H1 (cell line): ENCODE measurements at regions not wholly inside any gene's neighbourhood (a gene's known extent, or its start where the extent isn't known, plus 50 kb on each side); places are given as distances from the start of the nearest gene placed in this dataset.

Experiments used
- CTCF ChIA-PET: fragments of 300-600 bp; sonication (Branson Sonifier 250); formaldehyde crosslinking; loops from one replicate; lab custom pipeline; 2021; ENCODE audit not compliant: partially characterized antibody; lab: Charles Lee
- POLR2A ChIA-PET: fragments of 300-600 bp; sonication (Branson Sonifier 250); formaldehyde crosslinking; loops from one replicate; lab custom pipeline; 2021; ENCODE audit warnings: inconsistent platforms; ENCODE audit not compliant: partially characterized antibody; lab: Charles Lee
- DNase-seq, 2 experiments: peaks; one replicate each; pipeline versions ENCODE4 v3.0.0 to v3.0.0-alpha.2; 2010 to 2022; ENCODE audit warnings: low spot score in 2 of 2, low read depth in 1 of 2, mixed read lengths in 1 of 2
- FAIRE-seq: peaks from 2 replicates; lab custom pipeline; 2011; peaks lifted over from hg19 to GRCh38; lab: Jason Lieb, UNC
- H2AFZ ChIP-seq: 2 replicates; pipeline ENCODE4 v1.8.1; 2012; ENCODE audit warnings: low read length, inconsistent platforms
- H2AK5ac ChIP-seq: 2 replicates; pipeline ENCODE4 v1.6.1; 2013; ENCODE audit warnings: low read depth, low read length
- H2BK120ac ChIP-seq: replicated peaks from 2 replicates; pipeline ENCODE3; 2013; ENCODE audit warnings: low read depth, low read length, inconsistent platforms
- H2BK12ac ChIP-seq: 2 replicates; pipeline ENCODE4 v1.6.1; 2013; ENCODE audit warnings: low read depth, low read length
- H2BK15ac ChIP-seq: 2 replicates; pipeline ENCODE4 v1.6.1; 2013; ENCODE audit warnings: low read length
- H2BK20ac ChIP-seq: 2 replicates; pipeline ENCODE4 v1.6.1; 2013; ENCODE audit warnings: low read length
- H2BK5ac ChIP-seq: 2 replicates; pipeline ENCODE4 v1.6.1; 2013; ENCODE audit warnings: low read depth, low read length
- H3K14ac ChIP-seq: 2 replicates; pipeline ENCODE4 v1.6.1; 2013; ENCODE audit warnings: inconsistent platforms; ENCODE audit not compliant: insufficient read length
- H3K18ac ChIP-seq: 2 replicates; pipeline ENCODE4 v1.6.1; 2013; ENCODE audit warnings: low read length; ENCODE audit errors: extremely low read depth
- H3K23ac ChIP-seq: 2 replicates; pipeline ENCODE4 v1.6.1; 2013; ENCODE audit warnings: inconsistent platforms; ENCODE audit not compliant: insufficient read length
- H3K23me2 ChIP-seq: 2 replicates; pipeline ENCODE4 v1.6.1; 2013; ENCODE audit warnings: low read depth, low read length
- H3K27ac ChIP-seq: 2 replicates; pipeline ENCODE4 v1.6.1; 2011; ENCODE audit warnings: low read depth, low read length, inconsistent platforms
- H3K27me3 ChIP-seq, 4 experiments: replicated peaks in 1 of 4; 1 replicate in 1 of 4; 2 replicates in 3 of 4; pipeline versions ENCODE4 v1.6.1 to v1.8.1; 2011 to 2013; ENCODE audit warnings: low read length in 3 of 4, mild to moderate bottlenecking in 3 of 4, inconsistent platforms in 2 of 4, mixed read lengths in 2 of 4, moderate library complexity in 1 of 4; ENCODE audit not compliant: control insufficient read depth in 3 of 4, insufficient read depth in 3 of 4; ENCODE audit errors: extremely low read depth in 1 of 4
- H3K36me3 ChIP-seq, 4 experiments: 2 replicates each; pipeline versions ENCODE4 v1.6.1 to v1.8.1; 2011 to 2013; ENCODE audit warnings: mild to moderate bottlenecking in 4 of 4, low read length in 3 of 4, moderate library complexity in 2 of 4, control low read depth in 1 of 4, inconsistent platforms in 1 of 4; ENCODE audit not compliant: insufficient read depth in 4 of 4, control insufficient read depth in 2 of 4
- H3K4ac ChIP-seq: replicated peaks from 2 replicates; pipeline ENCODE3; 2013; ENCODE audit warnings: low read length, low read depth, mixed read lengths, inconsistent platforms; ENCODE audit not compliant: insufficient read length
- H3K4me1 ChIP-seq, 4 experiments: replicated peaks in 1 of 4; 1 replicate in 1 of 4; 2 replicates in 3 of 4; pipeline versions ENCODE4 v1.6.1 to v1.8.1; 2011 to 2013; ENCODE audit warnings: low read length in 3 of 4, inconsistent platforms in 2 of 4, mixed read lengths in 1 of 4; ENCODE audit not compliant: insufficient read depth in 4 of 4, control insufficient read depth in 3 of 4
- H3K4me2 ChIP-seq, 2 experiments: 2 replicates each; pipeline versions ENCODE4 v1.6.1 to v1.8.1; 2011 to 2013; ENCODE audit warnings: low read depth in 2 of 2, low read length in 2 of 2, control low read depth in 1 of 2, inconsistent platforms in 1 of 2, mild to moderate bottlenecking in 1 of 2; ENCODE audit not compliant: insufficient read depth in 1 of 2
- H3K4me3 ChIP-seq, 4 experiments: fragments of 200-600, 300-600 bp in 1 of 4; sonication (generic), shearing (Covaris generic), sonication (Bioruptor Twin) in 1 of 4; 2 replicates each; pipeline versions ENCODE4 v1.5.1 to v1.8.1; 2011 to 2016; ENCODE audit warnings: low read length in 4 of 4, low read depth in 3 of 4, control low read depth in 2 of 4, inconsistent platforms in 2 of 4, mild to moderate bottlenecking in 2 of 4, mixed read lengths in 1 of 4, moderate library complexity in 1 of 4; ENCODE audit not compliant: insufficient read depth in 2 of 4; ENCODE audit errors: extremely low read depth in 1 of 4
- H3K56ac ChIP-seq: replicated peaks from 2 replicates; pipeline ENCODE3; 2013; ENCODE audit warnings: low read depth, mild to moderate bottlenecking, mixed read lengths, low read length, inconsistent platforms; ENCODE audit not compliant: insufficient read length
- H3K79me1 ChIP-seq: 2 replicates; pipeline ENCODE4 v1.6.1; 2013; ENCODE audit warnings: low read depth, low read length, control low read depth
- H3K79me2 ChIP-seq, 2 experiments: 2 replicates each; pipeline versions ENCODE4 v1.6.1 to v1.8.1; 2012 to 2013; ENCODE audit warnings: low read length in 2 of 2, mild to moderate bottlenecking in 2 of 2, inconsistent platforms in 1 of 2; ENCODE audit not compliant: insufficient read depth in 2 of 2, control insufficient read depth in 1 of 2
- H3K9ac ChIP-seq, 4 experiments: replicated peaks in 1 of 4; 1 replicate in 1 of 4; 2 replicates in 3 of 4; pipeline versions ENCODE4 v1.6.1 to v1.8.1; 2011 to 2013; ENCODE audit warnings: low read depth in 3 of 4, low read length in 3 of 4, control low read depth in 2 of 4, mild to moderate bottlenecking in 2 of 4, moderate library complexity in 2 of 4, inconsistent platforms in 1 of 4; ENCODE audit errors: extremely low read depth in 1 of 4
- H3K9me3 ChIP-seq, 2 experiments: 2 replicates each; pipeline versions ENCODE4 v1.6.1 to v1.8.1; 2012 to 2013; ENCODE audit warnings: mild to moderate bottlenecking in 2 of 2, moderate library complexity in 2 of 2, control low read depth in 1 of 2, inconsistent platforms in 1 of 2, low read depth in 1 of 2, low read length in 1 of 2, mixed read lengths in 1 of 2; ENCODE audit not compliant: insufficient read depth in 2 of 2
- H4K20me1 ChIP-seq, 2 experiments: replicated peaks in 1 of 2; 2 replicates each; pipeline versions ENCODE3 to v1.8.1; 2011 to 2013; ENCODE audit warnings: inconsistent platforms in 2 of 2, low read length in 2 of 2, mild to moderate bottlenecking in 1 of 2; ENCODE audit not compliant: insufficient read depth in 2 of 2, control insufficient read depth in 1 of 2
- H4K5ac ChIP-seq: 2 replicates; pipeline ENCODE4 v1.6.1; 2013; ENCODE audit warnings: low read length, low read depth, mixed read lengths, inconsistent platforms; ENCODE audit not compliant: insufficient read length
- H4K8ac ChIP-seq: 2 replicates; pipeline ENCODE4 v1.8.0; 2013; ENCODE audit warnings: mild to moderate bottlenecking, moderate library complexity, low read length, inconsistent platforms; ENCODE audit not compliant: insufficient read depth; ENCODE audit errors: extremely low read depth
- H4K91ac ChIP-seq: replicated peaks from 2 replicates; pipeline ENCODE3; 2013; ENCODE audit warnings: low read length, mixed read lengths, inconsistent platforms; ENCODE audit not compliant: insufficient read length
- CTBP2 ChIP-seq: IDR thresholded peaks from 2 replicates; pipeline ENCODE4 v1.7.0; 2011; ENCODE audit warnings: borderline replicate concordance, mild to moderate bottlenecking, moderate library complexity, mixed read lengths, low read length; ENCODE audit not compliant: insufficient read depth, insufficient read length
- HDAC2 ChIP-seq, 2 experiments: fragments of 300-600 bp in 1 of 2; sonication (generic) in 1 of 2; IDR thresholded peaks; 2 replicates each; pipeline ENCODE4 v1.6.1; 2011 to 2012; ENCODE audit warnings: low read depth in 2 of 2, low read length in 2 of 2, mild to moderate bottlenecking in 2 of 2, moderate library complexity in 2 of 2, borderline replicate concordance in 1 of 2, inconsistent platforms in 1 of 2
- MAX ChIP-seq: IDR thresholded peaks from 2 replicates; pipeline ENCODE4 v1.6.1; 2012; ENCODE audit warnings: inconsistent platforms
- WGBS, 2 experiments: shearing (Covaris generic) in 1 of 2; methylation state at CpG; one replicate each; pipeline versions ENCODE4 v1.1.6 to v1.1.7; 2013 to 2015; ENCODE audit warnings: low lambda C conversion rate in 2 of 2, mixed read lengths in 2 of 2, inconsistent platforms in 1 of 2, low coverage in 1 of 2, missing lambda C conversion rate in 1 of 2; ENCODE audit not compliant: insufficient replicate concordance in 2 of 2, insufficient coverage in 1 of 2, insufficient read length in 1 of 2; ENCODE audit errors: extremely low coverage in 1 of 2, missing lambda C conversion rate in 1 of 2; 5-methylcytosine and 5-hydroxymethylcytosine counted together

GRCh38 chr12:68092976-68093375 lies 66.6 kb downstream of the IFNG start:
- Histone ChIP-seq H3K9ac (no peak overlapping the region), H3K4me3 (no peak overlapping the region), H3K36me3 (no peaks in the 10 kb centered on the region), H4K8ac (no peak overlapping the region), H3K18ac (no peak overlapping the region), H4K91ac (no peak overlapping the region), H2BK20ac (no peak overlapping the region), H3K79me1 (no peaks in the 10 kb centered on the region), H2BK12ac (no peak overlapping the region), H2AK5ac (no peak overlapping the region), H3K79me2 (no peaks in the 10 kb centered on the region), H2BK5ac (no peak overlapping the region), H3K27me3 (no peaks in the 10 kb centered on the region), H4K5ac (no peak overlapping the region), H3K27ac (no peak overlapping the region), H3K23ac (no peak overlapping the region), H3K4me2 (no peak overlapping the region), H3K56ac (no peak overlapping the region), H3K9me3 (peaks cover 0 to 11% of the 10 kb centered on the region in 2 experiments; a peak in 2 of 4 replicates), H3K23me2 (no peaks in the 10 kb centered on the region), H2BK120ac (no peak overlapping the region), H3K4me1 (no peaks in the 10 kb centered on the region), H3K14ac (no peak overlapping the region), H4K20me1 (no peaks in the 10 kb centered on the region), H2AFZ (no peak overlapping the region), H2BK15ac (no peak overlapping the region), H3K4ac (no peak overlapping the region)
- DNase-seq, result no peak
- 87% methylated on average over 2 of the region's 2 CpGs; no CpG with 5 or more reads in 1 of the 2 experiments for WGBS, 2 experiments
- no peak for FAIRE-seq
- ChIA-PET POLR2A (no interaction called here), CTCF (interaction anchor here (1.1 to 2.2 kb wide), 2 partner anchors 11 to 21 kb away, joined by 3 to 7 read pairs; no protein-coding TSS in a partner anchor)
- TF ChIP-seq HDAC2 (IDR thresholded peaks at IDR 0.05; ENCODE audit: borderline replicate concordance in 1 of 2, low read depth in 2 of 2, low read length in 2 of 2) (no peak), MAX (no peak), CTBP2 (no peak)
